MM.1S (cell line): ENCODE measurements at regions not wholly inside any gene's neighbourhood (a gene's known extent, or its start where the extent isn't known, plus 50 kb on each side); places are given as distances from the start of the nearest gene placed in this dataset.

Experiments used
- EZH2 ChIP-seq: fragments of 300-600 bp; sonication (generic); optimal IDR thresholded peaks from 2 replicates; pipeline ENCODE3; 2017; ENCODE audit warnings: low read depth, mild to moderate bottlenecking, antibody characterized with exemption, low read length, mixed read lengths
- TF ChIP-seq, protein P1 (sequence below): fragments of 300-600 bp; sonication (generic); IDR thresholded peaks from 2 replicates; pipeline ENCODE4 v1.5.1; 2016; ENCODE audit warnings: antibody characterized with exemption, low read length, mixed read lengths

DNA sequence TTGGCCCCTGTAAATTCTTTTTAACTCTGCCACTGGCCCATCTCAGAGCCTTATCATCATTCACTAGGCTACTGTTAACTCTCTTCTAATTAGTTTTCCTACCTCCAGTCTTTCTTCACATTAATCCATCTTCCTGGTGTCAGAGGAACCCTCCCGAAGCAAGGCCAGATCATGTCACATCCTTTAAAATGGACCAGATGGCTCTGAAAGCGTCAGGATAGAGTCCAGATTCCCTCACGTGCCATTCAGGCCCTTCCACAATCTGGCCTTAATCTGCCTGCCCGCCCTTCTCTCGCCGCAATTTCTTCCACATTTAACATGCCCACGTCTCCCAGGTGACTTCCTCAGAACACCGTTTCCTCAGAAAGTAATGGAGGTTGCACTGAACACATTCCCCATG, 86.5 kb downstream of the RFC3 start:
- TF ChIP-seq EZH2 = no peak
- TF ChIP-seq, protein P1, sequence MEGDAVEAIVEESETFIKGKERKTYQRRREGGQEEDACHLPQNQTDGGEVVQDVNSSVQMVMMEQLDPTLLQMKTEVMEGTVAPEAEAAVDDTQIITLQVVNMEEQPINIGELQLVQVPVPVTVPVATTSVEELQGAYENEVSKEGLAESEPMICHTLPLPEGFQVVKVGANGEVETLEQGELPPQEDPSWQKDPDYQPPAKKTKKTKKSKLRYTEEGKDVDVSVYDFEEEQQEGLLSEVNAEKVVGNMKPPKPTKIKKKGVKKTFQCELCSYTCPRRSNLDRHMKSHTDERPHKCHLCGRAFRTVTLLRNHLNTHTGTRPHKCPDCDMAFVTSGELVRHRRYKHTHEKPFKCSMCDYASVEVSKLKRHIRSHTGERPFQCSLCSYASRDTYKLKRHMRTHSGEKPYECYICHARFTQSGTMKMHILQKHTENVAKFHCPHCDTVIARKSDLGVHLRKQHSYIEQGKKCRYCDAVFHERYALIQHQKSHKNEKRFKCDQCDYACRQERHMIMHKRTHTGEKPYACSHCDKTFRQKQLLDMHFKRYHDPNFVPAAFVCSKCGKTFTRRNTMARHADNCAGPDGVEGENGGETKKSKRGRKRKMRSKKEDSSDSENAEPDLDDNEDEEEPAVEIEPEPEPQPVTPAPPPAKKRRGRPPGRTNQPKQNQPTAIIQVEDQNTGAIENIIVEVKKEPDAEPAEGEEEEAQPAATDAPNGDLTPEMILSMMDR = no peak
